Activated effector memory CD4-positive, alpha-beta T cell treated with anti-CD3 and anti-CD28 coated beads, Interleukin-2, amount 50 U/mL, for 16 hours (primary cell): ENCODE measurements at regions not wholly inside any gene's neighbourhood (a gene's known extent, or its start where the extent isn't known, plus 50 kb on each side); places are given as distances from the start of the nearest gene placed in this dataset.

Experiments used
- DNase-seq: peaks from one replicate; pipeline ENCODE4 v3.0.0-alpha.2; 2020

DNA sequence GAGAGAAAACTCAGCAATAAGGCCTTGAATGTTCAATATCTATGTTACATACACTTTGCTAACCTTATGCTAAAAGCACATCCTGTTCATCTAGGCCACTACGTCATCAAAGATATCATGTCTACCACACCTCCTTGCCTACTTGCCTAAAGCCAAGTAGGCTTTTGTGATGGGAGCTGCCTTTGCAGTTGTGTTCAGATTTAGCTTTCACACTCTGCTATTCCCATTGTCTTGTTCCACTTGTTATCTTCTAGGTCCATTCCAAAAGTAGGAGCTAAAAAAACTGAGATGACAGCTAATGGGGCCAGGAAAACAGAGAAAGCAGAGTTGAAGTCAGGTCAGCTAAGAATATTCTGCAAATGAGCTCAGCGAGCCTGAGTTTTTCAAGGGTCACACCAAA is 153.6 kb upstream of the EDNRA start:
- DNase-seq, result no peak

- no peak for DNase-seq
Observed at GRCh38 chr4:147328189-147328588, 152.7 kb upstream of the EDNRA start.

DNA sequence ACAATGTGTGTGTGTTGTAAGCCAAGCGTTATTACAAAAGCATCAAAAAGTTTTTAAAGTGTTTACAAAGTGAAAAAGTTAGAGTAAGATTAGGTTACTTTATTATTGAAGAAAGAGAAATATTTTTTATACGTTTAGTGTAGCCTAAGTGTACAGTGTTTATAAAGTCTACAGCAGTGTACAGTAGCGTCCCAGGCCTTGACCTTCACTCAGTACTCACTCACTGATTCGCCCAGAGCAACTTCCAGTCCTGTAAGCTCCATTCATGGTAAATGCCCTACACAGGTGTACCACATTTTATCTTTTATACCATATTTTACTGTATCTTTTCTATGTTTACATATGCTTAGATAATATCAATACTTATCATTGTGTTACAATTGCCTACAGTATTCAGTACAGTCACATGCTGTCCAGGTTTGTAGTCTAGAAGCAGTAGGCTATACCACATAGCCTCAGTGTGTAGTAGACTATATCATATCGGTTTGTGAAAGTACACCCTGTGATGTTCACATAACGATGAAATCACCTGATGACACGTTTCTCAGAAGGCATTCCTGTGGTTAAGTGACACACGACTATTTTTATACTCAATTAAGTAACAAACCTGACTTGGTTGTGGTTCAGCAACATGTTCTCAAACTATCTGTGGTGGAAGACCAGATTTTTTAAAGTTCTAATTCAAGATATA is 152.0 kb upstream of the EDNRA start:
- no peak for DNase-seq

DNA sequence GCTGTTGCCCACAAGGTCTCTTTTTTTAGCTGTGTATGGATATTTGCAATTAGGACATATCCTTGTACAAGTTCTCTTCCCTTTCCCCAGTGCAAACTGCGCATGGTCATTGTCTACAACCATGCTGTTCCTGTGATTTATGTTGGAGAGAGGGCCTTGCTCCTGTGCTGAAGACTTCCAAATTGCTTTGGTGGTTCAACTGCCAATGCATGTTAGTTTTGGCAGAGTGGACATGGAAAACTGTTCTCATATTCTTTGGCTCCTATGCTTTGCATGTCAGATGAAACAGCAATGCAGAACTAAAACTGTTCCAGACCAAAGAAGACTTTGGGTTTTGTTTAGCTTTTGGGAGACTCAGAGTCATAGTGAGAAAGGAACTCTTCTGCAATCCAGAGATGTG is 148.8 kb upstream of the EDNRA start:
- no peak for DNase-seq

GRCh38 chr4:147334478-147334877 is 146.4 kb upstream of the EDNRA start:
- no peak for DNase-seq

GRCh38 chr4:147335183-147335582 is 145.7 kb upstream of the EDNRA start:
- DNase-seq, result no peak

DNA sequence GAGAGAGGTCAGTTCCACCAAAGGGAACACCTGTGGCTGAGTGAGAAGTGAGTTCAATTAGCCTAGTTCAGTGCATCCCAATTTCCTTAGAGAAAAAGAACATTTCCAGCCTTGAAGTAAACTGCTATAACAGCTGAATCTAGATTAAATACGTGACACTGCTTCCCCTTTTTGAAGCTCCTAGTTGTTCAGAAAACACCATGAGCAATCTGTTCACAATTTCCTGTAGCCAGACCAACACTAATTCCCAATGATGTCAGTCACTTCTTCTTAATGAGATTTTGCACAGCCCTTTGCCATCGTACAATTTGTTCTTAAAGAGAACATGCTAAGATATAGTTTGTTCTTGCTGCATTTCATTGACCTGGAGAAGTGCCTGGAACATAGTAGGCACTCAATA is 144.6 kb upstream of the EDNRA start:
- no peak for DNase-seq

DNA sequence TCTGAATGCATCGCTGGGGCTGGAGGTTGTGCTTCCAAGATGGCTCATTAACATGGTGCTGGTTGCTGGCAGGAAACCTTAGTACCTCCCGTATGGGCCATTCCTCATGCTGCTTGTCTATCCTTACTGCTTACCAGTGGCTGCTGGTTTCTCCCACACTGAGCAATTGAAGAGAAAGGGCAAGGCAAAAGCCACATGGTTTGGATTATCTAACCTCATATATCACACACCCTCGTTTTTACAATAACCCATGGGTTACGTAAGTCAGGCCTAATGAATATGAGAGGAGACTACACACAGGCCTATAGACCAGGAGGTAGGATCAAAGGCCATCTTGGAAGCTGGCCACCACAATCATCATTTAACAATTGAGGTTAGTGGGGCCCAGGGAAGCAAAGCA is 141.8 kb upstream of the EDNRA start:
- DNase-seq, result no peak

DNA sequence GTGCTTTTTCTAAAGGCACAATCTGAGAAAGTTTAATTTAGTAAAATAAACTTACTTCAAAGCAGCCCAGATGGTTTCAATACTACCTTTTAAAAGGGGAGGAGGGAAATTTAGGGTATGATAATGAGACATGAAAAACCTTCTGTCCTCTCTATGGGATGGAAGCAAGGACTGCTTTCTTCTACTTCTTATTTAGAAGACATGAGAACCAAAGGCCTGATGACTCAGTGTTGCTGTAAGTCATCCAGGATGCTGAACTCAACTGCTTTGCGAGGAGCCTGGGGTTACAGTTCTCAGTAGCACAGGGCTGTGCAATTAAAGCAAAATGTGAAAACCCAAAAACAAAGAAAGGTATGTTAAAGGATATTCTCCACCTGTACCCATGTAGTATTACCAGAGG is 140.8 kb upstream of the EDNRA start:
- DNase-seq, result no peak

- no peak for DNase-seq
Observed at GRCh38 chr4:147340591-147341120, 140.2 kb upstream of the EDNRA start.

- DNase-seq, result no peak
Observed at GRCh38 chr4:147343692-147344091, 137.2 kb upstream of the EDNRA start.

GRCh38 chr4:147345662-147346061 is 135.2 kb upstream of the EDNRA start:
- DNase-seq, result no peak

DNA sequence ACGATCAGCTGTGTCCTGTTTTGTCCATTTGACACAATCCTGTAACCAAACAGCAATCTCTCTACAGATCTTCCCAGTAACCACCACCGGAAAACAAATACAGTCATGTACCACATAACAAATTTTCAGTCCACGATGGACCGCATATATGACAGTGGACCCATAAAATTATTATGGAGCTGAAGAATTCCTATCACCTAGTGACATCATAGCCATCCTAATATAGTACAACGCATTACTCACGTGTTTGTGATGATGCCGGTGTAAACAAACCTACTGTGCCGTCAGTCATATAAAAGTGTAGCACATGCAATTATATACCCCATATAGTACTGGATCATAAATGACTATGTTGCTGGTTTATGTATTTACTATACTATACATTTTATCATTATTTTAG is 133.7 kb upstream of the EDNRA start:
- DNase-seq, result no peak

- no peak for DNase-seq
Observed at GRCh38 chr4:147349193-147349592, 131.7 kb upstream of the EDNRA start.

- DNase-seq, result no peak
Observed at GRCh38 chr4:147351083-147351787, 129.7 kb upstream of the EDNRA start.

DNA sequence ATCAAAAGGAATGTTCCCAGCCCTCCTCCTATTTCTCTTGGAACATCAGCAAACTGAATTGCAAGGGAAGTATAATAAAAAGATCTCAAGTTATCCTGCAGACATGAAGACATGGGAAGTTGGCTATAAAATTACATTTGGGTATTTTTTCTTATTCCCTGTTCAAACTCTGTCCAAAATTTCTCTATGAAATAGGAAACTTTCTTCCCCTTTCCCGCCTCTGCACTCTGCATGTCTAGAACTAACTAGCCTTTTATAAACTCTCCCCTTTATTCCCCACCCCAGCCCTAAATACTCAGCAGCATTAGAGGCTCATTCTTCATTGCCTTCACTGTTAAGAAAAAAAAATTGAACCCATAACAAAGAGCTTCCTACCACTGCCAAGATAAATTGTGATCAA is 126.7 kb upstream of the EDNRA start:
- DNase-seq, result no peak

DNA sequence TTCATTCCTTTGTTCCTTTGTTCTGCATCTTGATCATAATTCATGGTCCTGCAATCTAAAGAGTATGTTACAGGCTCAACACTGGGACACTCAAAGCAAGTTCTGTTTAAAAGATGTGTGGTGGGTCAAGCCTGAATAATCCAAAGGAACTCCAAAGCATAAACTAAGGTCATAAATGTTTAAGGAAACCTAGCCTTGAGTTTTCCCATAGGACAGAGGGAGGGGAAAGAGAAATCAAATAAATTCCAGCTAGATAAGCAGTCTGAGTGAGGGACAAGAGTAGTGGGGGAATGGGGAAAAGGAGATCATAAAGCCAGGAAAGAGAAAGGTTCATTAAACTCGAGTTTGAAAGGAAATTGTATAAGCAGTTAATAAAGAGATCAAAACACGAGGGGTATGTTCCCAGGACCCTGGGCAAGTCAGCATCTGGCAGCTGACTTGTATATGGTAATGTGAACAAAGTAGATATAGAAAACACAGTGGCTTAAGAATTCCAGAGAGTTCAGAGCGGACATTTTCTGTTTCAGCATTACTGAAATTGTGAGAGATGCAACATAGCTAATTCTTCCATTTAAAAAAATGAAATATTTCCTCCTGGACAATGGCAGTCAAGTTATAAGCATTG is 125.8 kb upstream of the EDNRA start:
- DNase-seq, result no peak

GRCh38 chr4:147355847-147356246 is 125.0 kb upstream of the EDNRA start:
- DNase-seq, result no peak

DNA sequence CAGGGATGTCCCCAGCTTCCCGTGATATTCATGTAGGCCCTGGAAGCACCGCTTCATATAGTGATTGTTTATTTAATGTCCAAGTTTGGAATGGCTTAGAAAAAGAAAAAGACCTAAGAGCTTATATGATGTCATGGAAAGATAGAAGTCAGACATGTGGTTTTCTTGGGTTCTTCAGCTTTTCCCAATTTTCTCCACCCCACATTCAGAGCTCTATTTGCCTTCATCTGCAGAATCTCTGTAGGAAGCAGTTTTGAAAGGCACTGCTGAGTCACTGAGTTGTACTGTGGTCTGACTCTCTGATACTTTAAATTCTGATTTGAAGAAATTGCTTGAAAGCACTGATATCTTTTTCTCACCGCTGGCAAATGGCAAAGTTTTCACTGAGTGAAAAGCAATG is 120.6 kb upstream of the EDNRA start:
- no peak for DNase-seq

DNA sequence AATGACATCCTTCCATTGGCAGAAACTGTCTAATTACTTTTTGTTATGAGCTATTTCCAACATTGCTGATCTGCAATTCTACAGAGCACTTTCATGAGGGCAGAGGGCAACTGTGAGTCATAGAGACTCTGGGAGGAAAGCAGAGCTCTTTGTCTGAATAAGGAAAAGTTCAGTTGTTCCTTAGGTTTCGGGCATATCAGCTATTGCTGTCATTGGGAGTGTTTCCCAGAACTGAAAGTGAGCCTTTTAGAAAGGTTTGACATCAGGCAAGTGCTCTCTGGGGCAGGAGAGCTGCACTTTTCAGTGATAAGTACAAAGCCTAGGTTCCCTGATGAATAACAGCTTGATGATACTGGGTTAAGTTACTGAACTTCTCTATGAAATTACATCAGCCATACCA is 119.2 kb upstream of the EDNRA start:
- DNase-seq, result no peak

GRCh38 chr4:147362938-147363337 is 118.0 kb upstream of the EDNRA start:
- DNase-seq, result no peak

DNA sequence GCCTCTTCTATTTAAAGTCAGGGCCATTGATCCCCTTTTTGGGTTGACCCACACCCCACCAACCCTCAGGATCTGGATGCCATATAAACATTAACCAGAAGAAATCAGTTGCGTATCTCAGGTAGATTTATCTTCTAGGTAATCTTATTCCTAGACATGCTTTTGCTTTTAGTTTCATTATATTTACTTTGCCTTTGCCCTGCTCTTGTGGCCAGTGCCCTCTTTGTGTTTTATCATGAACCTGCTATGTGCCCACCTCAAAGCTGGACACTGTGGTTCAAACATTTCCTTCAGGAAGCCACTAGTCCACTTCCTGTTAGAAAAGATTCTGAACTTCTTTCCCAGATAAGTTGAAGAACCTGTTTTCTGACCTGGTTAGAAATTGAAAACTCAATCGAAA is 117.4 kb upstream of the EDNRA start:
- no peak for DNase-seq

DNA sequence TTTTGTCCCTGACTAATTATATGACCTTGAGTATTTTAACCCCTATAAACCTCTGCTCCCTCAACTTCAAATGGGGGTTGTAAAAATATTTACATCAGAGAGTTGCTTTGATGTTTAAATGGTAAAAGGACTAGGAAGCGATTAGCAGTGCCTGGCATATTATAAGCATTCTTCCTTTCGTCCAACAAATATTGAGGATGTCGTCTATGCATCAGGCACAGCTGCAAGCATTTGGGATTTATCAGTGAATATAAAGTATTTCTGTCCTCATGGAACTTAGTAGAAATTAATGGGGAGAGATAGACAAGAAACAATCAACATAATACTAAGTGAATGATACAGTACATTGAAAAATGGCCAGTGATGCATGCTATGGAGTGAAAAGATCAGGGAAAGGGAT is 115.5 kb upstream of the EDNRA start:
- DNase-seq, result no peak

GRCh38 chr4:147366164-147366563 is 114.7 kb upstream of the EDNRA start:
- DNase-seq, result no peak
